Neural progenitor cell (in vitro differentiated cells): ENCODE measurements at regions not wholly inside any gene's neighbourhood (a gene's known extent, or its start where the extent isn't known, plus 50 kb on each side); places are given as distances from the start of the nearest gene placed in this dataset.

Source experiments
- DNase-seq: peaks from one replicate; pipeline ENCODE4 v3.0.0-alpha.2; 2016; ENCODE audit warnings: low spot score
- H2AFZ ChIP-seq: fragments of 200-600 bp; sonication (generic); replicated peaks from 2 replicates; pipeline ENCODE4 v1.6.1; 2016; ENCODE audit warnings: antibody characterized with exemption
- H3F3A ChIP-seq: fragments of 200-600 bp; sonication (generic); 2 replicates; pipeline ENCODE4 v1.6.1; 2016; ENCODE audit warnings: antibody characterized with exemption, low read depth
- H3K27ac ChIP-seq: fragments of 200-600 bp; sonication (generic); 2 replicates; pipeline ENCODE4 v1.5.1; 2016; ENCODE audit warnings: mild to moderate bottlenecking
- H3K27me3 ChIP-seq: fragments of 200-600 bp; sonication (generic); 2 replicates; pipeline ENCODE4 v1.6.1; 2016; ENCODE audit warnings: mild to moderate bottlenecking, moderate library complexity
- H3K36me3 ChIP-seq: fragments of 200-600 bp; sonication (generic); 2 replicates; pipeline ENCODE4 v1.5.1; 2016
- H3K4me1 ChIP-seq: fragments of 200-600 bp; sonication (generic); 2 replicates; pipeline ENCODE4 v1.6.1; 2016; ENCODE audit warnings: mixed run types
- H3K4me2 ChIP-seq: fragments of 200-600 bp; sonication (generic); 2 replicates; pipeline ENCODE4 v1.6.1; 2016
- H3K4me3 ChIP-seq: fragments of 200-600 bp; sonication (generic); 2 replicates; pipeline ENCODE4 v1.5.1; 2016
- H3K79me2 ChIP-seq: fragments of 200-600 bp; sonication (generic); 2 replicates; pipeline ENCODE4 v1.6.1; 2016; ENCODE audit warnings: low read depth
- H3K9ac ChIP-seq: fragments of 200-600 bp; sonication (generic); 2 replicates; pipeline ENCODE4 v1.6.1; 2016
- H3K9me3 ChIP-seq: fragments of 200-600 bp; sonication (generic); 2 replicates; pipeline ENCODE4 v1.5.1; 2016; ENCODE audit warnings: low read depth
- H4K20me1 ChIP-seq: fragments of 200-600 bp; sonication (generic); 2 replicates; pipeline ENCODE4 v1.6.1; 2016; ENCODE audit warnings: low read depth
- H3K27ac Mint-ChIP-seq: 3 replicates; pipeline ENCODE4 v1.8.0; 2021; ENCODE audit warnings: mixed read lengths
- H3K27me3 Mint-ChIP-seq: 2 replicates; pipeline ENCODE4 v1.8.0; 2022; ENCODE audit warnings: low read depth, mild to moderate bottlenecking, inconsistent platforms, moderate library complexity, mixed read lengths; ENCODE audit not compliant: insufficient read depth
- H3K36me3 Mint-ChIP-seq: 3 replicates; pipeline ENCODE4 v1.8.0; 2021; ENCODE audit warnings: mixed read lengths
- H3K4me1 Mint-ChIP-seq: 3 replicates; pipeline ENCODE4 v1.8.0; 2021; ENCODE audit warnings: mixed read lengths
- H3K4me3 Mint-ChIP-seq: 3 replicates; pipeline ENCODE4 v1.8.0; 2021; ENCODE audit warnings: mild to moderate bottlenecking, moderate library complexity, mixed read lengths
- H3K9me3 Mint-ChIP-seq: 3 replicates; pipeline ENCODE4 v1.8.0; 2020; ENCODE audit warnings: mixed read lengths
- CTCF ChIP-seq: fragments of 200-600 bp; sonication (generic); IDR thresholded peaks from 2 replicates; pipeline ENCODE4 v1.5.1; 2017; ENCODE audit warnings: antibody characterized with exemption, mild to moderate bottlenecking
- EZH2 ChIP-seq: fragments of 200-600 bp; sonication (generic); IDR thresholded peaks from 2 replicates; pipeline ENCODE4 v1.6.1; 2017; ENCODE audit warnings: antibody characterized with exemption, mild to moderate bottlenecking, moderate library complexity
- EZH2phosphoT487 ChIP-seq: fragments of 200-600 bp; sonication (generic); IDR thresholded peaks from 2 replicates; pipeline ENCODE4 v1.6.1; 2017; ENCODE audit warnings: antibody characterized with exemption

GRCh38 chr4:158964728-158965124 is 138.2 kb upstream of the RAPGEF2 start:
- Histone ChIP-seq H3F3A (no peaks in the 10 kb centered on the region), H3K9me3 (no peaks in the 10 kb centered on the region), H3K36me3 (no peaks in the 10 kb centered on the region), H3K79me2 (no peaks in the 10 kb centered on the region), H3K27me3 (no peaks in the 10 kb centered on the region), H3K4me1 (peaks cover 28% of the 10 kb centered on the region), H4K20me1 (no peaks in the 10 kb centered on the region), H3K4me2 (no peak overlapping the region), H3K4me3 (no peak overlapping the region), H3K9ac (no peak overlapping the region), H2AFZ (no peak overlapping the region), H3K27ac (no peak overlapping the region)
- no peaks in the 10 kb centered on the region for H3K9me3 Mint-ChIP-seq
- H3K36me3 Mint-ChIP-seq: no peaks in the 10 kb centered on the region
- DNase-seq: no peak
- peaks cover 57% of the 10 kb centered on the region for H3K4me1 Mint-ChIP-seq
- no peak overlapping the region for H3K4me3 Mint-ChIP-seq
- peak overlapping the region; percentile 13 for H3K27ac Mint-ChIP-seq
- TF ChIP-seq EZH2phosphoT487 (no peak), EZH2 (no peak), CTCF (no peak)
- peaks cover 3% of the 10 kb centered on the region for H3K27me3 Mint-ChIP-seq

GRCh38 chr4:158965226-158965625 is 137.7 kb upstream of the RAPGEF2 start:
- no peaks in the 10 kb centered on the region for H3K9me3 ChIP-seq
- H3K9ac ChIP-seq: no peak overlapping the region
- peaks cover 25% of the 10 kb centered on the region for H3K4me1 ChIP-seq
- no peaks in the 10 kb centered on the region for H3K36me3 ChIP-seq
- no peak overlapping the region for H3K4me3 ChIP-seq
- H4K20me1 ChIP-seq: no peaks in the 10 kb centered on the region
- Mint-ChIP-seq H3K27ac (no peak overlapping the region), H3K27me3 (peaks cover 3% of the 10 kb centered on the region), H3K9me3 (no peaks in the 10 kb centered on the region), H3K36me3 (no peaks in the 10 kb centered on the region), H3K4me3 (no peak overlapping the region), H3K4me1 (peaks cover 58% of the 10 kb centered on the region)
- TF ChIP-seq EZH2: no peak
- TF ChIP-seq CTCF: no peak
- no peak overlapping the region for H3K4me2 ChIP-seq
- no peak overlapping the region for H3K27ac ChIP-seq
- H3F3A ChIP-seq: no peaks in the 10 kb centered on the region
- no peak for DNase-seq
- no peaks in the 10 kb centered on the region for H3K79me2 ChIP-seq
- H2AFZ ChIP-seq: no peak overlapping the region
- no peaks in the 10 kb centered on the region for H3K27me3 ChIP-seq

GRCh38 chr4:158966091-158966490 is 136.8 kb upstream of the RAPGEF2 start:
- no peak for TF ChIP-seq EZH2
- TF ChIP-seq EZH2phosphoT487: no peak
- TF ChIP-seq CTCF: no peak
- Mint-ChIP-seq H3K36me3 (no peaks in the 10 kb centered on the region), H3K4me1 (peaks cover 58% of the 10 kb centered on the region), H3K9me3 (no peaks in the 10 kb centered on the region), H3K27ac (peak overlapping the region; percentile 48), H3K4me3 (no peak overlapping the region), H3K27me3 (peaks cover 5% of the 10 kb centered on the region)
- no peak for DNase-seq
- no peaks in the 10 kb centered on the region for H4K20me1 ChIP-seq
- no peak overlapping the region for H3K4me2 ChIP-seq
- H3K9ac ChIP-seq: no peak overlapping the region
- H3F3A ChIP-seq: no peaks in the 10 kb centered on the region
- H3K9me3 ChIP-seq: no peaks in the 10 kb centered on the region
- no peak overlapping the region for H3K27ac ChIP-seq
- no peaks in the 10 kb centered on the region for H3K79me2 ChIP-seq
- no peak overlapping the region for H2AFZ ChIP-seq
- peaks cover 30% of the 10 kb centered on the region for H3K4me1 ChIP-seq
- no peaks in the 10 kb centered on the region for H3K36me3 ChIP-seq
- no peak overlapping the region for H3K4me3 ChIP-seq
- no peaks in the 10 kb centered on the region for H3K27me3 ChIP-seq

GRCh38 chr4:158968961-158969360 is 133.9 kb upstream of the RAPGEF2 start:
- Mint-ChIP-seq H3K27ac (no peak overlapping the region), H3K4me3 (no peak overlapping the region), H3K27me3 (peaks cover 5% of the 10 kb centered on the region), H3K9me3 (no peaks in the 10 kb centered on the region), H3K4me1 (peaks cover 36% of the 10 kb centered on the region), H3K36me3 (no peaks in the 10 kb centered on the region)
- no peak for TF ChIP-seq CTCF
- no peak for TF ChIP-seq EZH2phosphoT487
- DNase-seq: no peak
- Histone ChIP-seq H3K36me3 (no peaks in the 10 kb centered on the region), H3K4me2 (no peak overlapping the region), H3K79me2 (no peaks in the 10 kb centered on the region), H3K4me1 (peaks cover 12% of the 10 kb centered on the region), H3K9ac (no peak overlapping the region), H3K27me3 (no peaks in the 10 kb centered on the region), H3K27ac (no peak overlapping the region), H3K4me3 (no peak overlapping the region), H4K20me1 (no peaks in the 10 kb centered on the region), H3K9me3 (no peaks in the 10 kb centered on the region), H2AFZ (no peak overlapping the region), H3F3A (no peaks in the 10 kb centered on the region)
